DMS114 treated with DMSO at 0.1 percent for 48 hours (cell line): ENCODE measurements at regions not wholly inside any gene's neighbourhood (a gene's known extent, or its start where the extent isn't known, plus 50 kb on each side); places are given as distances from the start of the nearest gene placed in this dataset.
"Not testable (repeated sequence)": the region's sequence is repeated elsewhere in the genome, so short reads cannot be mapped to it uniquely, and the experiment has no call there.

ENCODE experiments used
- DNase-seq: peaks from one replicate; lab custom pipeline; 2025; ENCODE audit not compliant: unreplicated experiment; lab: John Stamatoyannopoulos, UW

- no peak for DNase-seq
Observed at GRCh38 chr5:162939991-162940390, 497.4 kb upstream of the CCNG1 start.

GRCh38 chr5:162948677-162949076 is 488.7 kb upstream of the CCNG1 start:
- DNase-seq: no peak

- no peak for DNase-seq
Observed at GRCh38 chr5:162956570-162956969, 480.8 kb upstream of the CCNG1 start.

GRCh38 chr5:162964144-162964543 is 473.3 kb upstream of the CCNG1 start:
- not testable (repeated sequence) for DNase-seq

- DNase-seq: no peak
Observed at GRCh38 chr5:162990063-162990462, 447.3 kb upstream of the CCNG1 start.

- DNase-seq: no peak
Observed at GRCh38 chr5:162990856-162991497, 446.4 kb upstream of the CCNG1 start.

- no peak for DNase-seq
Observed at GRCh38 chr5:162995568-162995967, 441.8 kb upstream of the CCNG1 start.

GRCh38 chr5:162996053-162996452 is 441.3 kb upstream of the CCNG1 start:
- no peak for DNase-seq

- no peak for DNase-seq
Observed at GRCh38 chr5:163005949-163006348, 431.4 kb upstream of the CCNG1 start.

- DNase-seq: no peak
Observed at GRCh38 chr5:163022582-163023128, 414.7 kb upstream of the CCNG1 start.

GRCh38 chr5:163023846-163024245 is 413.5 kb upstream of the CCNG1 start:
- no peak for DNase-seq

GRCh38 chr5:163024936-163025335 is 412.5 kb upstream of the CCNG1 start:
- DNase-seq: no peak

- DNase-seq: no peak
Observed at GRCh38 chr5:163033656-163034055, 403.7 kb upstream of the CCNG1 start.

GRCh38 chr5:163041254-163041653 is 396.1 kb upstream of the CCNG1 start:
- DNase-seq: no peak

- no peak for DNase-seq
Observed at GRCh38 chr5:163079618-163080017, 357.8 kb upstream of the CCNG1 start.

GRCh38 chr5:163089230-163089629 is 348.2 kb upstream of the CCNG1 start:
- no peak for DNase-seq

- no peak for DNase-seq
Observed at GRCh38 chr5:163089926-163090325, 347.5 kb upstream of the CCNG1 start.

GRCh38 chr5:163094492-163095180 is 342.8 kb upstream of the CCNG1 start:
- no peak for DNase-seq

GRCh38 chr5:163104464-163104863 is 332.9 kb upstream of the CCNG1 start:
- no peak for DNase-seq

GRCh38 chr5:163105456-163105855 is 331.9 kb upstream of the CCNG1 start:
- DNase-seq: no peak

- no peak for DNase-seq
Observed at GRCh38 chr5:163106098-163106497, 331.3 kb upstream of the CCNG1 start.

- no peak for DNase-seq
Observed at GRCh38 chr5:163108351-163108750, 329.0 kb upstream of the CCNG1 start.

- no peak for DNase-seq
Observed at GRCh38 chr5:163115011-163115410, 322.4 kb upstream of the CCNG1 start.
